ENCODE measurements at regions not wholly inside any gene's neighbourhood (a gene's known extent, or its start where the extent isn't known, plus 50 kb on each side); places are given as distances from the start of the nearest gene placed in this dataset.
"Not testable (repeated sequence)": the region's sequence is repeated elsewhere in the genome, so short reads cannot be mapped to it uniquely, and the experiment has no call there.

DNA sequence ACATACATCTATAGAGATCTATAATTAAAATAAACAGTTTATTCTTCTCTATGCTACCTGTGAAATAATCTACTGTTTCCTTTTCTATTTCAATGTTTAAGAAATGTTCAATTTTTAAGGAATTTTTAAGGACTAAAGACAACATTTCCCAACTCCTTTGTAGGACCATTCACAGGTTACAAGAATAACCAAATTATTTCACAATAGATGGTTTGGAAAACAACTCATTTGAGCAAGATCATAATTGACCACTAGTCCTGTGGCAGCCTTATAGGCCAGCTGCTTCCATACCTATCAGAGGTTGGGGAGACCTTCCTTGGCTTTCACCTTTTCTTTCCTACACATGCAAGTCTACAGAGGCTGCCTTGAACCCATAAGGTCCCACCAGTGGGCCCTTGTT, 193.7 kb downstream of the TTC39B start:
- DNase-seq (ENCODE audit: low read depth) = no peak

- DNase-seq (ENCODE audit: low read depth) = no peak
Measured at GRCh38 chr9:15111071-15111470, 195.9 kb downstream of the TTC39B start.

DNA sequence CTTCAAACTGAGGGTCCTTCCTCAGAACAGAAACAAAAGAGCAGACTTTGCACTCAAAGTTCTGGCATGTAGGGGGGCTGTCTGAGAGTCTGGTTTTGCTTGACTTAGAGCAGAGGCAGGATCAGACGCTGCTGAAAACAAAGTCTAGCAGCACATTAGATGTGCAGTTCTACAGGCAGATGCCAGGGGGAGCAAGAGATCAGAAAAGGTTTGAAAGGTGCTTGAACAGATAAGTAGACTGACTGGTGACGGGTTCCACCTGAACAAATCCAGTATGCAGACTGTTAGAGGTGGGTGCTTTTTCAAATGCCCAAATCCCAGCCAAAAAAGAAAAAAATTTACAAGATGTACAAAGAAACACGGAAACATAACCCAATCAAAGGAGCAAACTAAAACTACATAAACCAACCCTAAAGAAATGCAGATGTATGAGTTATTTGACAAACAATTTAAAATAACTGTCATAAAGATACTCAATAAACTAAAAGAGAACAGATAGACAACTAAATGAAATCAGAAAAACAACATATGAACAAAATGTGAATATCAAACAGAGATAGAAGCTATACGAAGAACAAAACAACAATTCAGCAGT, 194.7 kb upstream of the FREM1 start:
- DNase-seq (ENCODE audit: low read depth) = peak; percentile 37

DNA sequence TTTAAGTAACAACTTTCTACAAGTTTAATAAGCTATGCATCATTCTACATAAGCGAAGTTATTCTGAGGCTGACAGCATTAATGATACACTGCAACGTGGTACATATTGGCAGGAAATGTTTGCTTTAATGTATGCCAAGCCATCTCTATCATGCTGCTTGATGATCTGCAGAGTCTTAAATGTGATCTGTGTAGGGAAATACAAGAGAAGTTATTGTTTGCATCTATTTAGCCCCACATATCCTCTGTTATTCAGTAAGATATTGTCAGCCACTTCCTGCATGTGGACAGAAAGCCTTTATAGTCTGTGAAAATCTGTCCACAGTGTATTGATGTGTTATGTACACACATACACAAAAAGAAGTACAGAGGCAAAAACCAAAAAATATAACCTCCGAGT, 193.1 kb upstream of the FREM1 start:
- DNase-seq (ENCODE audit: low read depth) = no peak

DNA sequence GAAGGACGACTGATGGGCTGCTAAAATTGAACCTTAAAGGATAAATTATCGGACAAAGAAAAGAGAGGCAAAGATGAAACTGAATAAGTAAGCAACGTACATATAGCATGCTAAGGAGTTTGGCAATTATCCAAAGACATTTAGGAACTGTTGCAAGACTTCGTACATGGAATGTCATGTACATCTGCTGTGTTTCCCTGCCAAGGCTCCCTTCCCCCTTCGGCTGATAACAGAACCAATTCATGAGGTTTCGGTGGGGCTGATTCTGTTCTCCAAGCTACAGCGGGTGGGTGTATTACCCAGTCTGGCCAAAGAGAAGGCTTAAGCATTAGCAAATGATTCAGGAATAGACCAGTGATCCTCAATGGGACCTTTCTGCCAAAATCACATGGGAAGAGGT, 190.9 kb upstream of the FREM1 start:
- peak; percentile 41 for DNase-seq (ENCODE audit: low read depth)

- no peak for DNase-seq (ENCODE audit: low read depth)
Measured at GRCh38 chr9:15100571-15100970, 190.3 kb upstream of the FREM1 start.

DNA sequence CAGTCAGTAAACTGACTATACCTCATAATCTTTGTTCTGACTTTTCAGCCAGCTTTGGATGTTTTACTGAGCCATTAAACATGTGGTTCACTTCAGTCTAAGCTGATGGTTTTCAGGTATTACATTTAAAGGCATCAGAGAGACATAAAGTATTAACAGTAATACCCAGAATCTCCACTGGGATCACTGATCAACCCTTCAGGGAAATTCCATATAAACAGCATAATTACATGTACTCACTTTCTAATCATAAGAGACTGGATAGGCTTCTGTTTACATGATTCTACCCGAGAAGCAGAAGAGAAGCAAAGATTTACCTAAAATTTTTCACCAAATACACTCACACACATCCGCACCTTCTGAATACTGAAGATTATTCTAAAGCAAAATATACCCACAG, 186.7 kb upstream of the FREM1 start:
- DNase-seq (ENCODE audit: low read depth) = no peak

DNA sequence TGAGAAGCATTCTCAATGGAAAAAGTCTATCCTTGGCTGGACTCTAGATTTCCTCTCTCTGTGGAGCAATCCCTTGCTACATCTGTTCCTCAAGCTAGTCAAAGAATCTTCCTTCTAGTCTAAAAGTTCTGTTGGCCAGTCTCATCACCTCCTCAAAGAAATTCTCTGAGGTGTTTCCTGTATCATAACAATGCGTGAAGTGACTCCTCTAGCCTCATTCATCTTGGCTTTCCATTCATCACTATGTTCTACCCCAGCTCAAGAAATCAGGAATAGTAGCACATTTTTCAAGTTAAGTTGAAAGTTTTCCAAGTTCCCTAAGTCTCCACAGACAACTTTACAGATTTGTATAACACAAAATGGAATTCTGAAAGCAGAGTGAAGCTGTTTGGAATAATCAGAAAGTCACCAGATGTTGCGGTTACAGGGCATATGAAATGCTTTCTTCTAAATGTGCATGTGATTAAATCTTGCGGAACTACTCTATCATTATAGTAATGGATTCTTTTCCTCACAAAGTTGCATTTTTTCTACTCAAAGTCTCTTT, 176.6 kb upstream of the FREM1 start:
- DNase-seq (ENCODE audit: low read depth) = no peak

GRCh38 chr9:15086156-15086763, 176.0 kb upstream of the FREM1 start:
- DNase-seq (ENCODE audit: low read depth) = no peak

DNA sequence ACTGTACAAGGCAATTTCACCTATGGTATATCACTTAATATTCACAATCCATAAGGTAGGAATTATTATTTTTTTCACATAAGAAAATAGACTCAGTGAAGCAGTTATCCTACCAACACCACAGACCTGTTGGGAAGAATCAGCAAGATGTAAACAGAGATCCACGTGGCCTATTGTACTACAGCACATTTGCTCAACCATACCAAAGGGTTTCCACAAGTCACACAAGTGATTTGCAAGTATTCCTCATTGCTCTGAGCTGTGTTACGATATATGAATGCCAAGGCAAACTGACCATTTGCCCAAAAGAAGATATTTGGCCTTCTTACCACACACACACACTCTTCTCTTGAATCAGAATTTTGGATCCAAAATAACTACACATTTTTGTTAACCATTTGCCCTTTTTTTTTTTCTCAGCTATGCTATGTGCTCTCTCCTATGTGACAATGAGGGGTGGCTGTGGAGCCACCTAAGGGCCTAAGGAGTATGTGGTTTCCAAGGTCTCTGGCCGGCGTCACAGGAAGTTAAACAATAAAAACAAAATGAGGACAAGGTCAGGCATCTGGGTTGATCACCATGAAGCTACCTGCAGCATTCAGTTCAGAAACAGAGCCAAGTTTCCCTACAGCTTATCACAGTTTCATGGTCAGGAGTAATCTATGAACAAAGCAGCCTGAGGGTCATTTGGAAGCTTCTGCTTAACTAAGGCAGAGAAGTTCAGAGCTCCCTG, 171.0 kb upstream of the FREM1 start:
- no peak for DNase-seq (ENCODE audit: low read depth)

DNA sequence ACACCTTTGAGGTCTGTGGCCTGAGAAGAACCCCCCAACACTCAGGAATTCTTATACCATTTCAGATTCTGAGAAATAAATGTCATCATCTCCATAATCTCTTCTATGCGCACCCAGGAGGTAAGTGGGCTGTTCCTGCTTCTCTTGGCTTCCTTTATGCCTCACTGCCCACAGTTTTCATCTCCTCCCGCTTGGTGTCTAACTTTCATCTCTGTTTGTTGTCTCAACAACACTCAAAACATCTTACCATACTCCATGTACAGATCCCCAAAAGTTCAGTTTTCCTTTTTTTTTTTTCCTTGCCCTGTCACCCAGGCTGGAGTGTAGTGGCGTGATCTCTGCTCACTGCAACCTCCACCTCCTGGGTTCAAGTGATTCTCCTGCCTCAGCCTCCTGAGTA, 170.2 kb upstream of the FREM1 start:
- DNase-seq (ENCODE audit: low read depth) = no peak

DNA sequence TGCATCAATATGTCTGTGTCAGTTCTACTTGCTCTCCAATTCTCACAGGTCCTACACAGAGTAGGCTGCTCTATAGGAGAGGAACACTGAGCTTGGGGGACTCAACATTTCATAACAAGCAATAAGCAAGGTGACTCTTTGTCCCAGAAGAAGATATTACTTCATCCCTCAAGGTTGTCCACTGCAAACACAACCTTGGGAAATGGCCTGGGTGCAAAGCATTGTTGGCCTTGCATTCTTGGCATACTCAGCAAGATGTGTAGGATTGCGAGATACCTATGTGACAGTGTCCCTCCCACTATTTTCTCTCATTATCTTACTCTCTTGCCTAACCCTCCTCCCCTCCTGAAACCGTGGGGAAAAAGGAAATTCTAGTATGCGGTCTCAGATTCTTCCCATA, 169.8 kb upstream of the FREM1 start:
- no peak for DNase-seq (ENCODE audit: low read depth)

DNA sequence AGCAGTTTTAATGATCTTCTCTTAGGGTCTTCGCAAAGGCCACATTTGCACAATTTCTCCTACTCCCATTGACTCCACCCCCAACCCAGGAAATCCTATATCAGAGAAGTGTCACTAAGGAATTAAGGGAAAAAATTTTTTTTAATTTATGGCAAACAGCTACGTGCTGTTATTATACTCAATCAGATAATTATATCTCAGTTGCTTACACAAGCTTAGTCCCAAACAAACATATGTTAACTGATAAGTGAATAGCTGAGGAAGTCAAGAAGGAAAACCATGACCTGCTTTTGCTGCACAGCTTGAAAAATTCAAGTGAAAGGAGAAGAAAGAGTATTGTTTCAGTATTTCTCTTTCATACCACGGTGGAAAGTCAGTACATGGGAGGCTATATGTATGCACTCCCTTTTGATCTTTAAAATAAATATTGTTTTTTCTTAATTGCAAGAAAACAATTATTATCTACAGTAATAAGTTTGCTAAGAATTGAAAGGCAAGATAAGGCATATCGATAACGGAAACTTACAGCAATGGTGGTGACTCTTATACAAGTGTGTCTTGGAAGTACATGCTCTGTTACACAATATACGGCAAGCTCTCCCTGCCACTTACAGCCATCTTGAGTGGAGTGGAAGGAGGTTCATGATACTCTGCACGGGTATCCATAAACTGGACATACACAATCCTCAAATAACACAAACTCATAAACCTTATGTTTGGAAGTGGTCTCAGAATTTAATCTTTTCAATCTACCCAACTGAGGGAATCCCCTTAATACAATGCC, 167.9 kb upstream of the FREM1 start:
- no peak for DNase-seq (ENCODE audit: low read depth)

DNA sequence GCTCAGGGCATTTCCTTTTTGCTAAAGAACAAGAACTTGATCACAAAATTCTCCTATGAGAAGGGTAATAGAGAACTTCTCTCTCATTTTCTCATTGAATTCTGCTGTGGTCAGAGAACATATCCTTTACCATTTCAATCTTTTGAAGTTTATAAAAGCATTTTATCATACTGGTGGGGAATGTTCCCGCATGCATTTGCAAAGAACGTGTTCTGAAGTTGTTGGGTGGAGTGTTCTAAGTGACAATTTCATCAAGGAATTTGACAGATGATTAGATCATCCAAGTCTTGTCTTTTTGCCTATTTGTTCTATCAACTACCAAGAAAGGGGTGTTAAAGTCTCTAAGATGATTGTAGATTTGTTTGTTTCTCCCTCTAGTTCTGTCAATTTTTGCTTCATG, 163.4 kb upstream of the FREM1 start:
- DNase-seq (ENCODE audit: low read depth) = no peak

DNA sequence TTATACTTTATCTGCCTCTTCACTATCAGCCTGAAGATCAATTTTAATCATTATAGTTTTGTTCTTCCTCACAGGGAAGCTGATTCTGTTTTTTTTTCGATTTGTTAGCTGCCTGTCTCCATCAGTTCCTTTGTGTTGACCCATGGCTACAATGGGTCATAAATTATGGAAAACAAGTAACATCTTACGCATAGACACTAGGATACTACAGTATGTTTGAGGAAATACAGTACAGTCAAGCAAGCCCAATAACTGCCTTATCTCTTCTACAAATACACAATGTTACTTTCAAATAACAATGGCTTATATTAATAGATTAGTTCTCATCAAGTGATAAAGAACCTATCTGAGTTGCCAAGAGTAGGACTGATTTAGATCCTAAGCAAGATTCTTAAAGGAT, 160.5 kb upstream of the FREM1 start:
- DNase-seq (ENCODE audit: low read depth) = no peak

DNA sequence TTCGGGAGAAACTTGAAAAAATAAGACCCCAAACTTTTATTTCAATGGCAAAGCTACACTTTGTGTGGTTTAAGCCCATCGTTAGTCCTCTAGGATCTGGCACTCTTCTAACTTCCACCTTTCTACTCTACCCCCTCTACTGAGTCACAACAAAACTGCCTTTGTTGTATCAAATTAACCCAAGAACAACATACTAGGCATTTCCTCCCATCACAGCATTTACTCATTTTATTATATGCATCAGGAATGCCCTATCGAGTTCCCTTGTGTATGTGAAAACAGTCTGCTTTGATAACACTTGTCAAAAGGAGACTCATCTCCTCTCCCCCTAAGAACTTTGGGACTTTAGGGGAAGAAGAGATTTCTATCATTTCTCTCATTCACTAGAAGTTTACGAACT, 158.9 kb upstream of the FREM1 start:
- DNase-seq (ENCODE audit: low read depth) = no peak

- DNase-seq (ENCODE audit: low read depth) = no peak
Measured at GRCh38 chr9:15068261-15068660, 158.0 kb upstream of the FREM1 start.

- DNase-seq (ENCODE audit: low read depth) = no peak
Measured at GRCh38 chr9:15059003-15059402, 148.8 kb upstream of the FREM1 start.

DNA sequence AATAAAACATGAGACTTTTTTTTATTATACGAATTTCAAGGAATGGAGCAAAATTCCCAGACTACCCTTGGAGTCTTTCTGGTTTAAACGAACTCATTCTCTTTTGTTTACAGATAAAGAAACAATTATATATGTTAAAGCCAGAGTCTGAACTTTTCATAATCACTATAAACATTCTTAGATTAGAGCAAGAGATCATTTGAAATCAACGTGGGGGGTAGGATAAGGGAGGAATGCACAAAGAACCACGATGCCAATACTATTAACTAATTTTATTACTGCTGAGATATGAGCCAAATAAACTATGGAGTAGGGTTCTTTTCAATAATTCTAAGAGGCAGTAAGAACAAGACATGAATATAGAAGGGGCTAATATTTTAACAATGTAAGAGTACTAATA, 148.0 kb upstream of the FREM1 start:
- DNase-seq (ENCODE audit: low read depth) = no peak

DNA sequence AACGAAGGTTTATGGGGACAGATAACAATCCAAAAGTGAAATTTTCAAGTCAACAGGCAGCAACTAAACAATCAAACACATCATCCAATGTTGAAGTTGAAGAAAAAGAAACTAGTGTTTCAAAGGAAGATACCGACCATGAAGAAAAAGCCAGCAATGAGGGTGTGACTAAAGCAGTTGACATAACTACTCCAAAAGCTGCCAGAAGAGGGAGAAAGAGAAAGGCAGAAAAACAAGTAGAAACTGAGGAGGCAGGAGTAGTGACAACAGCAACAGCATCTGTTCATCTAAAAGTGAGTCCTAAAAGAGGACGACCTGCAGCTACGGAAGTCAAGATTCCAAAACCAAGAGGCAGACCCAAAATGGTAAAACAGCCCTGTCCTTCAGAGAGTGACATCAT, 145.1 kb upstream of the FREM1 start:
- DNase-seq (ENCODE audit: low read depth) = not testable (repeated sequence)

GRCh38 chr9:15048772-15049171, 138.5 kb upstream of the FREM1 start:
- DNase-seq (ENCODE audit: low read depth) = no peak

- DNase-seq (ENCODE audit: low read depth) = no peak
Measured at GRCh38 chr9:15047028-15047551, 136.9 kb upstream of the FREM1 start.
